Superior temporal gyrus (tissue), 1 donor: ENCODE measurements at regions not wholly inside any gene's neighbourhood (a gene's known extent, or its start where the extent isn't known, plus 50 kb on each side); places are given as distances from the start of the nearest gene placed in this dataset.
"Not testable (repeated sequence)": the region's sequence is repeated elsewhere in the genome, so short reads cannot be mapped to it uniquely, and the experiment has no call there.

ENCODE experiments used
- DNase-seq: peaks from one replicate; pipeline ENCODE4 v3.0.0-alpha.2; 2016; ENCODE audit errors: extremely low spot score

GRCh38 chr14:84042992-84043391, 1487.0 kb upstream of the FLRT2 start:
- DNase-seq, result no peak

GRCh38 chr14:84064316-84065125, 1465.4 kb upstream of the FLRT2 start:
- no peak for DNase-seq

- DNase-seq, result no peak
These were observed 1464.1 kb upstream of the FLRT2 start for GRCh38 chr14:84065811-84066210.

- no peak for DNase-seq
These were observed 1461.7 kb upstream of the FLRT2 start for GRCh38 chr14:84068288-84068687.

GRCh38 chr14:84071061-84071460, 1458.9 kb upstream of the FLRT2 start:
- DNase-seq, result no peak

- no peak for DNase-seq
These were observed 1455.3 kb upstream of the FLRT2 start for GRCh38 chr14:84074626-84075025.

- DNase-seq, result no peak
These were observed 1449.0 kb upstream of the FLRT2 start for GRCh38 chr14:84080944-84081343.

GRCh38 chr14:84084056-84084630, 1445.8 kb upstream of the FLRT2 start:
- no peak for DNase-seq

GRCh38 chr14:84085493-84085892, 1444.5 kb upstream of the FLRT2 start:
- DNase-seq, result no peak

GRCh38 chr14:84086714-84087113, 1443.2 kb upstream of the FLRT2 start:
- DNase-seq, result no peak

- no peak for DNase-seq
These were observed 1441.9 kb upstream of the FLRT2 start for GRCh38 chr14:84087986-84088531.

- DNase-seq, result no peak
These were observed 1439.1 kb upstream of the FLRT2 start for GRCh38 chr14:84090837-84091236.

GRCh38 chr14:84095681-84096080, 1434.3 kb upstream of the FLRT2 start:
- no peak for DNase-seq

- DNase-seq, result no peak
These were observed 1431.7 kb upstream of the FLRT2 start for GRCh38 chr14:84098261-84098660.

- not testable (repeated sequence) for DNase-seq
These were observed 1430.4 kb upstream of the FLRT2 start for GRCh38 chr14:84099560-84099959.

GRCh38 chr14:84107835-84108343, 1422.1 kb upstream of the FLRT2 start:
- no peak for DNase-seq

- DNase-seq, result no peak
These were observed 1421.0 kb upstream of the FLRT2 start for GRCh38 chr14:84108746-84109457.

- DNase-seq, result no peak
These were observed 1417.4 kb upstream of the FLRT2 start for GRCh38 chr14:84112589-84112988.

- DNase-seq, result no peak
These were observed 1404.3 kb upstream of the FLRT2 start for GRCh38 chr14:84125676-84126075.

- no peak for DNase-seq
These were observed 1402.4 kb upstream of the FLRT2 start for GRCh38 chr14:84127495-84127894.

GRCh38 chr14:84128050-84128449, 1401.9 kb upstream of the FLRT2 start:
- no peak for DNase-seq

GRCh38 chr14:84129007-84129406, 1400.9 kb upstream of the FLRT2 start:
- DNase-seq, result no peak
